ENCODE measurements at regions not wholly inside any gene's neighbourhood (a gene's known extent, or its start where the extent isn't known, plus 50 kb on each side); places are given as distances from the start of the nearest gene placed in this dataset.
"Not testable (repeated sequence)": the region's sequence is repeated elsewhere in the genome, so short reads cannot be mapped to it uniquely, and the experiment has no call there.

- TF ChIP-seq ZFX (IDR thresholded peaks at IDR 0.05) (no peak), CTCF (conservative IDR thresholded peaks at IDR 0.05) (no peak)
- H3K27ac ChIP-seq, result no peak overlapping the region
Measured at GRCh38 chr1:14262637-14263036, 335.8 kb upstream of the KAZN start.

DNA sequence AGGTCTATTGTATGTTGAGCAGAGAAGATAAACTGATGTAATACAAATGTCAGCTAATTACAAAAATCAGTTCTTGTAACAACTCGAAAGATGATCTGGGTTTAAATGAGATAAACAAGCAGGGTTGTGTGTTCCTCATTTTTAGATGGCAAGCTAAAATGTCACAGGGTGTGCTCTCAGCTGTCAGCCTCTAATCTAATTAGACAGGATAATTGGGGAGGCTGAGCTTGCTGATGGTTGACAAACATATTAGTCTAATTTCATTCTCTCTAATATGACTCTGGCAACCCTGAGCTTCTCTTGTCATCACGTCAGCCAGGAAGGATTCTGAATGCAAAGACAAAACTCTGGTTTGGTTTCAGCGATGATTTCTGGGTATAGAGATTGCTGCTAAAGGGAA lies 335.3 kb upstream of the KAZN start:
- no peak overlapping the region for H3K27ac ChIP-seq
- TF ChIP-seq CTCF (conservative IDR thresholded peaks at IDR 0.05) (no peak), ZFX (IDR thresholded peaks at IDR 0.05) (no peak)

GRCh38 chr1:14263671-14264070 lies 334.8 kb upstream of the KAZN start:
- no peak for TF ChIP-seq ZFX (IDR thresholded peaks at IDR 0.05)
- TF ChIP-seq CTCF (conservative IDR thresholded peaks at IDR 0.05), result no peak
- no peak overlapping the region for H3K27ac ChIP-seq

- TF ChIP-seq CTCF (conservative IDR thresholded peaks at IDR 0.05) (no peak), ZFX (IDR thresholded peaks at IDR 0.05) (no peak)
- H3K27ac ChIP-seq, result no peak overlapping the region
Measured at GRCh38 chr1:14265495-14265894, 333.0 kb upstream of the KAZN start.

DNA sequence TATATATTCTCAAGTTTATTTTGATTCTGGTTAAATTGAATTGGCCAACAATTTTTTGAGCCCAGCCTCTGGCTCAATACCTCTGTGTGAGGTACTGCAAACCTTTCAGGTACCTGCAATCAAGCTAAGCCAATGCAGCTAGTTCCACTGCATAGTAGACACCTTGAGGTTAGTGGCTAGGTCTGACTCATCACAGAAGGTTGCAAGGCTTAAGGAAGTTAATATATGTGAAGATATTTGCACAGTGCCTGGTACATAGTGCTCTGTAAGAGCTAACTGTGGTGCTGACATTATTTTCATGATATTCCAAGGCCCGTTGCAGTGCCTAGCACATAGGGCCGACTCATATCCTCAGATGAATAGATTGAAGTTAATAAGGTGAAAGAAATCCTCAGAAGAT lies 330.5 kb upstream of the KAZN start:
- TF ChIP-seq CTCF (conservative IDR thresholded peaks at IDR 0.05), result no peak
- no peak for TF ChIP-seq ZFX (IDR thresholded peaks at IDR 0.05)

DNA sequence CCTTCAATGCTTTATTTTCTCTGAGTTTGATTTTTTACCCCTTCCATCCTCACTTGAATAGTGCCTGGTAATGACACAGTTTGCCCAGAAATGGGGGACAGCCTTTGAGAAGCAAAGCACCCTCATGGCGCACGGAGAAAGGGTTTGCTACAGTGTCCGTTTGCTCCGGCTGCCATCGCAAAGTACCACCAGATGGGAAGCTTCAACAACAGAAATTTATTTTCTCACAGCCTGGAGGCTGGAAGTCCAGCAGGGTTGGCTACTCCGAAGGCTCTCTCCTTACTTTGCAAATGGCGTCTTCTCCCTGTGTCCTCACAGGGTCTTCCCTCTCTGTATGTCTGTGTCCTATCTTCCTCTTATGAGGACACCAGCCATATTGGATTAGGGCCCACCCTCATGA lies 327.7 kb upstream of the KAZN start:
- H3K27ac ChIP-seq, result no peak overlapping the region
- TF ChIP-seq CTCF (conservative IDR thresholded peaks at IDR 0.05) (no peak), ZFX (IDR thresholded peaks at IDR 0.05) (no peak)

More for the DNA sequence above, 330.5 kb upstream of the KAZN start:
- H3K27ac ChIP-seq, result no peak overlapping the region

GRCh38 chr1:14273811-14274210 lies 324.7 kb upstream of the KAZN start:
- TF ChIP-seq CTCF (conservative IDR thresholded peaks at IDR 0.05), result no peak
- TF ChIP-seq ZFX (IDR thresholded peaks at IDR 0.05), result no peak
- no peak overlapping the region for H3K27ac ChIP-seq

GRCh38 chr1:14279891-14280290 lies 318.6 kb upstream of the KAZN start:
- H3K27ac ChIP-seq, result not testable (repeated sequence)

Measured in C4-2B (cell line).